ENCODE measurements at regions not wholly inside any gene's neighbourhood (a gene's known extent, or its start where the extent isn't known, plus 50 kb on each side); places are given as distances from the start of the nearest gene placed in this dataset.
A peak's percentile ranks its signal among the peaks of the same experiment; 100 is the strongest.

DNA sequence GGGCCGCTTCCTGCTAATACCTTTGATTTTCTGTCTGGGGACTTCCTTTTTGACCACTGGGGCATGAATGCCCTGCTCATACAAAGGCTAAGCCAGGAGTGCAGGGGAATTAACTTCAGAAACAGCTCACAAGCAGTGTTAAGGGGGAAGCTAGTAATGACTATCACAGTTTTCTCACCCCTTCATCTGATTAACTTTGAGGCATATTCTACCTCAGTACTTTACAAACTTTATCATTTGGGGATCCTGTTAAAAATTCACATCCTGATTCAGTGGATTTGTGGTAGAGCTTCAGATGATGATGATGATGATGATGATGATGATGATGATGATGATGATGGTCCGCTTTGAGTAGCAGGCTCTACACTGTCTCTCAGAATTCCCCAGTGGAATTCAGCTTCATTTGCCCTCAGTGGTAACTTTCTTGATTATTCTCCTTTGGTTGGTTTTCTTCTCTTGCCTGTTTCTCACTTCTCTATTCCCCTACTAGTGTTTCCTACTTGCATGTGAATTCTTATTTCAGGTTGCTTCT is 78.4 kb upstream of the TMEM170B start (continued):
- TF ChIP-seq, protein P1, sequence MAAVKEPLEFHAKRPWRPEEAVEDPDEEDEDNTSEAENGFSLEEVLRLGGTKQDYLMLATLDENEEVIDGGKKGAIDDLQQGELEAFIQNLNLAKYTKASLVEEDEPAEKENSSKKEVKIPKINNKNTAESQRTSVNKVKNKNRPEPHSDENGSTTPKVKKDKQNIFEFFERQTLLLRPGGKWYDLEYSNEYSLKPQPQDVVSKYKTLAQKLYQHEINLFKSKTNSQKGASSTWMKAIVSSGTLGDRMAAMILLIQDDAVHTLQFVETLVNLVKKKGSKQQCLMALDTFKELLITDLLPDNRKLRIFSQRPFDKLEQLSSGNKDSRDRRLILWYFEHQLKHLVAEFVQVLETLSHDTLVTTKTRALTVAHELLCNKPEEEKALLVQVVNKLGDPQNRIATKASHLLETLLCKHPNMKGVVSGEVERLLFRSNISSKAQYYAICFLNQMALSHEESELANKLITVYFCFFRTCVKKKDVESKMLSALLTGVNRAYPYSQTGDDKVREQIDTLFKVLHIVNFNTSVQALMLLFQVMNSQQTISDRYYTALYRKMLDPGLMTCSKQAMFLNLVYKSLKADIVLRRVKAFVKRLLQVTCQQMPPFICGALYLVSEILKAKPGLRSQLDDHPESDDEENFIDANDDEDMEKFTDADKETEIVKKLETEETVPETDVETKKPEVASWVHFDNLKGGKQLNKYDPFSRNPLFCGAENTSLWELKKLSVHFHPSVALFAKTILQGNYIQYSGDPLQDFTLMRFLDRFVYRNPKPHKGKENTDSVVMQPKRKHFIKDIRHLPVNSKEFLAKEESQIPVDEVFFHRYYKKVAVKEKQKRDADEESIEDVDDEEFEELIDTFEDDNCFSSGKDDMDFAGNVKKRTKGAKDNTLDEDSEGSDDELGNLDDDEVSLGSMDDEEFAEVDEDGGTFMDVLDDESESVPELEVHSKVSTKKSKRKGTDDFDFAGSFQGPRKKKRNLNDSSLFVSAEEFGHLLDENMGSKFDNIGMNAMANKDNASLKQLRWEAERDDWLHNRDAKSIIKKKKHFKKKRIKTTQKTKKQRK (IDR thresholded peaks at IDR 0.05; ENCODE audit: low read depth, low read length), result no peak
- TF ChIP-seq ETV6 (conservative IDR thresholded peaks at IDR 0.05 in 1 of 2, IDR thresholded peaks at IDR 0.05 in 1 of 2; ENCODE audit: borderline replicate concordance in 1 of 2, low read depth in 1 of 2) (peak in 1 of 2 experiments; percentile 94; a peak in 2 of 4 replicates), SUPT20H (IDR thresholded peaks at IDR 0.05; ENCODE audit: borderline replicate concordance, control insufficient read depth, low read depth, low read length) (no peak), RAD21 (IDR thresholded peaks at IDR 0.05; ENCODE audit: insufficient read depth, low read depth, low read length) (peak; percentile 28; the same call in 1 of the 2 replicates), HDGF (IDR thresholded peaks at IDR 0.05) (no peak), MYC (IDR thresholded peaks at IDR 0.05; ENCODE audit: insufficient read depth, insufficient read length, insufficient replicate concordance, low read length, severe bottlenecking) (no peak), RFX5 (IDR thresholded peaks at IDR 0.05; ENCODE audit: low read depth, low read length) (no peak), POLR2AphosphoS5 (IDR thresholded peaks at IDR 0.05; ENCODE audit: low read length) (0 out of 2 replicates have a peak, but pooled peaks have one; percentile 38), ZNF24 (IDR thresholded peaks at IDR 0.05) (no peak), RAD51 (IDR thresholded peaks at IDR 0.05) (no peak), CBX5 (IDR thresholded peaks at IDR 0.05; ENCODE audit: low read depth) (no peak; the same call in none of the 2 replicates)
- TF ChIP-seq, protein P2, sequence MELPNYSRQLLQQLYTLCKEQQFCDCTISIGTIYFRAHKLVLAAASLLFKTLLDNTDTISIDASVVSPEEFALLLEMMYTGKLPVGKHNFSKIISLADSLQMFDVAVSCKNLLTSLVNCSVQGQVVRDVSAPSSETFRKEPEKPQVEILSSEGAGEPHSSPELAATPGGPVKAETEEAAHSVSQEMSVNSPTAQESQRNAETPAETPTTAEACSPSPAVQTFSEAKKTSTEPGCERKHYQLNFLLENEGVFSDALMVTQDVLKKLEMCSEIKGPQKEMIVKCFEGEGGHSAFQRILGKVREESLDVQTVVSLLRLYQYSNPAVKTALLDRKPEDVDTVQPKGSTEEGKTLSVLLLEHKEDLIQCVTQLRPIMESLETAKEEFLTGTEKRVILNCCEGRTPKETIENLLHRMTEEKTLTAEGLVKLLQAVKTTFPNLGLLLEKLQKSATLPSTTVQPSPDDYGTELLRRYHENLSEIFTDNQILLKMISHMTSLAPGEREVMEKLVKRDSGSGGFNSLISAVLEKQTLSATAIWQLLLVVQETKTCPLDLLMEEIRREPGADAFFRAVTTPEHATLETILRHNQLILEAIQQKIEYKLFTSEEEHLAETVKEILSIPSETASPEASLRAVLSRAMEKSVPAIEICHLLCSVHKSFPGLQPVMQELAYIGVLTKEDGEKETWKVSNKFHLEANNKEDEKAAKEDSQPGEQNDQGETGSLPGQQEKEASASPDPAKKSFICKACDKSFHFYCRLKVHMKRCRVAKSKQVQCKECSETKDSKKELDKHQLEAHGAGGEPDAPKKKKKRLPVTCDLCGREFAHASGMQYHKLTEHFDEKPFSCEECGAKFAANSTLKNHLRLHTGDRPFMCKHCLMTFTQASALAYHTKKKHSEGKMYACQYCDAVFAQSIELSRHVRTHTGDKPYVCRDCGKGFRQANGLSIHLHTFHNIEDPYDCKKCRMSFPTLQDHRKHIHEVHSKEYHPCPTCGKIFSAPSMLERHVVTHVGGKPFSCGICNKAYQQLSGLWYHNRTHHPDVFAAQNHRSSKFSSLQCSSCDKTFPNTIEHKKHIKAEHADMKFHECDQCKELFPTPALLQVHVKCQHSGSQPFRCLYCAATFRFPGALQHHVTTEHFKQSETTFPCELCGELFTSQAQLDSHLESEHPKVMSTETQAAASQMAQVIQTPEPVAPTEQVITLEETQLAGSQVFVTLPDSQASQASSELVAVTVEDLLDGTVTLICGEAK (IDR thresholded peaks at IDR 0.05; ENCODE audit: borderline replicate concordance), result no peak
- TF ChIP-seq, protein P3, sequence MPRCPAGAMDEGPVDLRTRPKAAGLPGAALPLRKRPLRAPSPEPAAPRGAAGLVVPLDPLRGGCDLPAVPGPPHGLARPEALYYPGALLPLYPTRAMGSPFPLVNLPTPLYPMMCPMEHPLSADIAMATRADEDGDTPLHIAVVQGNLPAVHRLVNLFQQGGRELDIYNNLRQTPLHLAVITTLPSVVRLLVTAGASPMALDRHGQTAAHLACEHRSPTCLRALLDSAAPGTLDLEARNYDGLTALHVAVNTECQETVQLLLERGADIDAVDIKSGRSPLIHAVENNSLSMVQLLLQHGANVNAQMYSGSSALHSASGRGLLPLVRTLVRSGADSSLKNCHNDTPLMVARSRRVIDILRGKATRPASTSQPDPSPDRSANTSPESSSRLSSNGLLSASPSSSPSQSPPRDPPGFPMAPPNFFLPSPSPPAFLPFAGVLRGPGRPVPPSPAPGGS (IDR thresholded peaks at IDR 0.05; ENCODE audit: borderline replicate concordance, insufficient read depth, low read depth, low read length, poor library complexity, severe bottlenecking), result peak; percentile 93
- TF ChIP-seq, protein P4, sequence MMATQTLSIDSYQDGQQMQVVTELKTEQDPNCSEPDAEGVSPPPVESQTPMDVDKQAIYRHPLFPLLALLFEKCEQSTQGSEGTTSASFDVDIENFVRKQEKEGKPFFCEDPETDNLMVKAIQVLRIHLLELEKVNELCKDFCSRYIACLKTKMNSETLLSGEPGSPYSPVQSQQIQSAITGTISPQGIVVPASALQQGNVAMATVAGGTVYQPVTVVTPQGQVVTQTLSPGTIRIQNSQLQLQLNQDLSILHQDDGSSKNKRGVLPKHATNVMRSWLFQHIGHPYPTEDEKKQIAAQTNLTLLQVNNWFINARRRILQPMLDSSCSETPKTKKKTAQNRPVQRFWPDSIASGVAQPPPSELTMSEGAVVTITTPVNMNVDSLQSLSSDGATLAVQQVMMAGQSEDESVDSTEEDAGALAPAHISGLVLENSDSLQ (IDR thresholded peaks at IDR 0.05), result no peak; the same call in 1 of the 2 replicates
- TF ChIP-seq, protein P5, sequence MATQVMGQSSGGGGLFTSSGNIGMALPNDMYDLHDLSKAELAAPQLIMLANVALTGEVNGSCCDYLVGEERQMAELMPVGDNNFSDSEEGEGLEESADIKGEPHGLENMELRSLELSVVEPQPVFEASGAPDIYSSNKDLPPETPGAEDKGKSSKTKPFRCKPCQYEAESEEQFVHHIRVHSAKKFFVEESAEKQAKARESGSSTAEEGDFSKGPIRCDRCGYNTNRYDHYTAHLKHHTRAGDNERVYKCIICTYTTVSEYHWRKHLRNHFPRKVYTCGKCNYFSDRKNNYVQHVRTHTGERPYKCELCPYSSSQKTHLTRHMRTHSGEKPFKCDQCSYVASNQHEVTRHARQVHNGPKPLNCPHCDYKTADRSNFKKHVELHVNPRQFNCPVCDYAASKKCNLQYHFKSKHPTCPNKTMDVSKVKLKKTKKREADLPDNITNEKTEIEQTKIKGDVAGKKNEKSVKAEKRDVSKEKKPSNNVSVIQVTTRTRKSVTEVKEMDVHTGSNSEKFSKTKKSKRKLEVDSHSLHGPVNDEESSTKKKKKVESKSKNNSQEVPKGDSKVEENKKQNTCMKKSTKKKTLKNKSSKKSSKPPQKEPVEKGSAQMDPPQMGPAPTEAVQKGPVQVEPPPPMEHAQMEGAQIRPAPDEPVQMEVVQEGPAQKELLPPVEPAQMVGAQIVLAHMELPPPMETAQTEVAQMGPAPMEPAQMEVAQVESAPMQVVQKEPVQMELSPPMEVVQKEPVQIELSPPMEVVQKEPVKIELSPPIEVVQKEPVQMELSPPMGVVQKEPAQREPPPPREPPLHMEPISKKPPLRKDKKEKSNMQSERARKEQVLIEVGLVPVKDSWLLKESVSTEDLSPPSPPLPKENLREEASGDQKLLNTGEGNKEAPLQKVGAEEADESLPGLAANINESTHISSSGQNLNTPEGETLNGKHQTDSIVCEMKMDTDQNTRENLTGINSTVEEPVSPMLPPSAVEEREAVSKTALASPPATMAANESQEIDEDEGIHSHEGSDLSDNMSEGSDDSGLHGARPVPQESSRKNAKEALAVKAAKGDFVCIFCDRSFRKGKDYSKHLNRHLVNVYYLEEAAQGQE (IDR thresholded peaks at IDR 0.05; ENCODE audit: low read depth, low read length), result no peak; the same call in 1 of the 2 replicates

Data from GM12878 (cell line).